ENCODE measurements at regions not wholly inside any gene's neighbourhood (a gene's known extent, or its start where the extent isn't known, plus 50 kb on each side); places are given as distances from the start of the nearest gene placed in this dataset.

DNA sequence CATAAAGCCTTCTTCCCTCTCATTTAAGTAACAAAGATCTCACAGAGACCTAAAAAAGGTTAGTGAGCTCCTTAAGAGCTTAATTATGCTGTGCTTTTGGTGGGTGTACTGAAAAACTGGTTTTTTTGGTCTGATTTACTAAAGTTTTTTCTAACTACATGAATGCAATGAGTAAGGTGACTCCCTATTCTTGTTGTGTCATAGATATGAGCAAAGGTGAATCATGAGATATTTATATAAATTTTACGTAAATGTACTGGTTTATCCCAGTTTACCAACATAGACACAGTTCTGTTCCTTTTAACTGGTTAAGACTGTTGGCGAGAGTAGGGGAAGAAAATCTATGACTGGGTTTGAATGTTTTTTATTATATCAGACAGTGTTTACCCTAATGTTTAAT lies 250.5 kb downstream of the NR2F1-AS1 start:
- Histone ChIP-seq H3K4me1 (ENCODE audit: control insufficient read depth, insufficient read depth, low read length) (no peaks in the 10 kb centered on the region), H3K27me3 (ENCODE audit: control insufficient read depth, insufficient read depth, low read length) (no peaks in the 10 kb centered on the region), H3K9me3 (ENCODE audit: control insufficient read depth, insufficient read depth, low read length) (no peaks in the 10 kb centered on the region), H3K27ac (ENCODE audit: low read length) (no peak overlapping the region), H3K36me3 (ENCODE audit: control insufficient read depth, insufficient read depth, low read length) (no peaks in the 10 kb centered on the region), H3K4me3 (ENCODE audit: low read length) (no peak overlapping the region)
- no peak for DNase-seq
- TF ChIP-seq, protein P1, sequence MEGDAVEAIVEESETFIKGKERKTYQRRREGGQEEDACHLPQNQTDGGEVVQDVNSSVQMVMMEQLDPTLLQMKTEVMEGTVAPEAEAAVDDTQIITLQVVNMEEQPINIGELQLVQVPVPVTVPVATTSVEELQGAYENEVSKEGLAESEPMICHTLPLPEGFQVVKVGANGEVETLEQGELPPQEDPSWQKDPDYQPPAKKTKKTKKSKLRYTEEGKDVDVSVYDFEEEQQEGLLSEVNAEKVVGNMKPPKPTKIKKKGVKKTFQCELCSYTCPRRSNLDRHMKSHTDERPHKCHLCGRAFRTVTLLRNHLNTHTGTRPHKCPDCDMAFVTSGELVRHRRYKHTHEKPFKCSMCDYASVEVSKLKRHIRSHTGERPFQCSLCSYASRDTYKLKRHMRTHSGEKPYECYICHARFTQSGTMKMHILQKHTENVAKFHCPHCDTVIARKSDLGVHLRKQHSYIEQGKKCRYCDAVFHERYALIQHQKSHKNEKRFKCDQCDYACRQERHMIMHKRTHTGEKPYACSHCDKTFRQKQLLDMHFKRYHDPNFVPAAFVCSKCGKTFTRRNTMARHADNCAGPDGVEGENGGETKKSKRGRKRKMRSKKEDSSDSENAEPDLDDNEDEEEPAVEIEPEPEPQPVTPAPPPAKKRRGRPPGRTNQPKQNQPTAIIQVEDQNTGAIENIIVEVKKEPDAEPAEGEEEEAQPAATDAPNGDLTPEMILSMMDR (IDR thresholded peaks at IDR 0.05), result no peak
- no CpG with 5 or more reads among the region's 2 CpGs for WGBS (ENCODE audit: insufficient coverage)
- peaks cover 8 to 12% of the 10 kb centered on the region in 2 donors for H3K9me3 Mint-ChIP-seq
- intact Hi-C loops (cut with micrococcal nuclease), result no loop called here
- no peak overlapping the region for H3K27ac Mint-ChIP-seq
- H3K4me1 Mint-ChIP-seq, result no peaks in the 10 kb centered on the region
- H3K36me3 Mint-ChIP-seq, result no peaks in the 10 kb centered on the region
- H3K4me3 Mint-ChIP-seq, result no peak overlapping the region
- no peak for ATAC-seq
- H3K27me3 Mint-ChIP-seq (ENCODE audit: low read depth in 2 of 2), result no peaks in the 10 kb centered on the region

DNA sequence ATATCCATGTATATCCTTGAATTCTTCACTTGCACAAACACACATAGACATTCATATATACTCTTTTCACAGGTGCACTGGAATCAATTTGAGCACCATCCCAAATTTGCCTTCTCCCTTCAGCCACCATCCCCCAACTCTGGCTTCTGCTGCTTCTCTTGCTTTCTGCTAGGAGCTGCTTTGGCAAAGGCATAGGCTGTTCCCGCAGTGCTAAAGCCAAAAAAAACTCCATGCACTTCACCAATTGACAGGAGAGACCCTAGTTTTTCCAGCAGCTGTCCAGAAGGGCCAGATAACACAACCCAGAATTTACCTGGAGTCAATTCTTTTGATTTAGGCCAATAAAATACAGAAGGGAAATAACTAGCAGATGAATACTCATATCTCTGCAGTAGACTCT lies 251.3 kb downstream of the NR2F1-AS1 start:
- H3K4me1 Mint-ChIP-seq, result no peaks in the 10 kb centered on the region
- H3K36me3 ChIP-seq (ENCODE audit: control insufficient read depth, insufficient read depth, low read length), result no peaks in the 10 kb centered on the region
- H3K27ac Mint-ChIP-seq, result no peak overlapping the region
- H3K4me1 ChIP-seq (ENCODE audit: control insufficient read depth, insufficient read depth, low read length), result no peaks in the 10 kb centered on the region
- no peaks in the 10 kb centered on the region for H3K27me3 Mint-ChIP-seq (ENCODE audit: low read depth in 2 of 2)
- no peak for DNase-seq
- H3K9me3 ChIP-seq (ENCODE audit: control insufficient read depth, insufficient read depth, low read length), result no peaks in the 10 kb centered on the region
- intact Hi-C loops (cut with micrococcal nuclease), result no loop called here
- H3K4me3 ChIP-seq (ENCODE audit: low read length), result no peak overlapping the region
- WGBS (ENCODE audit: insufficient coverage), result 53% methylated on average over 1 of the region's 1 CpG
- no peak for ATAC-seq
- H3K4me3 Mint-ChIP-seq, result no peak overlapping the region
- TF ChIP-seq, protein P1 (IDR thresholded peaks at IDR 0.05), result no peak
- no peaks in the 10 kb centered on the region for H3K27me3 ChIP-seq (ENCODE audit: control insufficient read depth, insufficient read depth, low read length)
- H3K36me3 Mint-ChIP-seq, result no peaks in the 10 kb centered on the region
- peaks cover 8 to 13% of the 10 kb centered on the region in 2 donors for H3K9me3 Mint-ChIP-seq
- no peak overlapping the region for H3K27ac ChIP-seq (ENCODE audit: low read length)

DNA sequence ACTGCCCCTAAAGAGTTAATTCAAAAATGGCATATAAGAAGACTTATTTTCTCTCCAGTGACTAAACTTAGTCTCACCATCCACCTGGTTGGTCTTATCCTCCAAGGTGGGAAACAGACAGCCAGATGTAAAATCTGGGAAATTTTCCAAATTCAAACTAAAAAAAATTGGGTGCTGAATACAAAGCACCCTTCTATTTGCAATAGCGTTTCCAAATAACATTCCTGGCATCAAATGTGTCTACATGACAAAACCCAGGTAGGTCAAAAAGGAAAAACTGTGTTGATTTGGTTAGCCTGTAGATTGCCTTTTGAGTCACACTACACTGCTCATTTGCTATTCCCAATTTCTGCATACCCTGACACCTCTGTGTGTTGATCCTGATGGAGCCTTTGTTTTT lies 252.2 kb downstream of the NR2F1-AS1 start:
- no CpG with 5 or more reads among the region's 1 CpG for WGBS (ENCODE audit: insufficient coverage)

DNA sequence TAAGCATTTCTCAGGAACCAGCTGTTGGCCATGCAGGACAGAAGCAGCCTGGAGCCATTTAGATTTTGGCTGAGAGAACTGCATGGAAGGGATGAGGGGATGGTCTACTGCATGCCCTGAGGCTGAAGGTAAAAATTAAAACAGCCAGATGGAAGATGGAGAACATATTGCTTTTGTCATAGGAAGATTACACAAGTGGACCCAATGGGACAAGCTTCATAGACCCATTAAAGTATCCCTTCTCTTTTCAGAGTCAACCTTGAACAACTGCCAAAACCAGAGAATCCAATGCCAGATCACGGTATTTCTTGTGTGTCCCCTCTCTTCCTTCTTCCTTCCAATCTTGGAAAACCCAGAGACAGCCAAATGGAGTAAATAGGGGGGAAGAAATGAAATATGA lies 253.4 kb downstream of the NR2F1-AS1 start:
- intact Hi-C loops (cut with micrococcal nuclease), result no loop called here
- no CpG with 5 or more reads among the region's 1 CpG for WGBS (ENCODE audit: insufficient coverage)

More for the DNA sequence above, 252.2 kb downstream of the NR2F1-AS1 start:
- H3K4me3 ChIP-seq (ENCODE audit: low read length), result no peak overlapping the region
- H3K4me1 ChIP-seq (ENCODE audit: control insufficient read depth, insufficient read depth, low read length), result no peaks in the 10 kb centered on the region
- DNase-seq (no peak), ATAC-seq (no peak)
- intact Hi-C loops (cut with micrococcal nuclease), result no loop called here
- H3K36me3 ChIP-seq (ENCODE audit: control insufficient read depth, insufficient read depth, low read length), result no peaks in the 10 kb centered on the region
- no peaks in the 10 kb centered on the region for H3K27me3 Mint-ChIP-seq (ENCODE audit: low read depth in 2 of 2)
- H3K4me1 Mint-ChIP-seq, result no peaks in the 10 kb centered on the region
- no peaks in the 10 kb centered on the region for H3K36me3 Mint-ChIP-seq
- H3K27ac Mint-ChIP-seq, result no peak overlapping the region
- H3K9me3 ChIP-seq (ENCODE audit: control insufficient read depth, insufficient read depth, low read length), result no peaks in the 10 kb centered on the region
- TF ChIP-seq, protein P1 (IDR thresholded peaks at IDR 0.05), result no peak
- peaks cover 8 to 13% of the 10 kb centered on the region in 2 donors for H3K9me3 Mint-ChIP-seq
- H3K27me3 ChIP-seq (ENCODE audit: control insufficient read depth, insufficient read depth, low read length), result no peaks in the 10 kb centered on the region
- no peak overlapping the region for H3K27ac ChIP-seq (ENCODE audit: low read length)
- H3K4me3 Mint-ChIP-seq, result no peak overlapping the region

More for the DNA sequence above, 253.4 kb downstream of the NR2F1-AS1 start:
- no peak overlapping the region for H3K4me3 ChIP-seq (ENCODE audit: low read length)
- no peaks in the 10 kb centered on the region for H3K4me1 ChIP-seq (ENCODE audit: control insufficient read depth, insufficient read depth, low read length)
- H3K9me3 ChIP-seq (ENCODE audit: control insufficient read depth, insufficient read depth, low read length), result no peaks in the 10 kb centered on the region
- no peak overlapping the region for H3K27ac Mint-ChIP-seq
- no peaks in the 10 kb centered on the region for H3K36me3 Mint-ChIP-seq
- DNase-seq (no peak), ATAC-seq (no peak)
- no peaks in the 10 kb centered on the region for H3K4me1 Mint-ChIP-seq
- no peaks in the 10 kb centered on the region for H3K27me3 ChIP-seq (ENCODE audit: control insufficient read depth, insufficient read depth, low read length)
- no peak overlapping the region for H3K4me3 Mint-ChIP-seq
- TF ChIP-seq, protein P1 (IDR thresholded peaks at IDR 0.05), result no peak
- no peak overlapping the region for H3K27ac ChIP-seq (ENCODE audit: low read length)
- no peaks in the 10 kb centered on the region for H3K36me3 ChIP-seq (ENCODE audit: control insufficient read depth, insufficient read depth, low read length)
- peaks cover 6 to 13% of the 10 kb centered on the region in 2 donors for H3K9me3 Mint-ChIP-seq
- H3K27me3 Mint-ChIP-seq (ENCODE audit: low read depth in 2 of 2), result no peaks in the 10 kb centered on the region
